Parathyroid adenoma (tissue), 2 donors: ENCODE measurements at regions not wholly inside any gene's neighbourhood (a gene's known extent, or its start where the extent isn't known, plus 50 kb on each side); places are given as distances from the start of the nearest gene placed in this dataset.

ENCODE experiments used
- H2AFZ ChIP-seq: fragments of 300-600 bp; sonication (generic); one replicate; pipeline ENCODE4 v1.7.0; 2017; ENCODE audit warnings: antibody characterized with exemption, mild to moderate bottlenecking
- H3K27ac ChIP-seq: fragments of 300-600 bp; sonication (generic); one replicate; pipeline ENCODE4 v1.7.0; 2017
- H3K27me3 ChIP-seq: fragments of 300-600 bp; sonication (generic); one replicate; pipeline ENCODE4 v1.7.0; 2017; ENCODE audit warnings: low read length; ENCODE audit not compliant: control insufficient read depth, insufficient read depth
- H3K36me3 ChIP-seq: fragments of 300-600 bp; sonication (generic); one replicate; pipeline ENCODE4 v1.7.0; 2017; ENCODE audit warnings: low read length; ENCODE audit not compliant: control insufficient read depth, insufficient read depth
- H3K4me1 ChIP-seq: fragments of 300-600 bp; sonication (generic); one replicate; pipeline ENCODE4 v1.7.0; 2017; ENCODE audit warnings: control low read depth
- H3K4me2 ChIP-seq: fragments of 300-600 bp; sonication (generic); one replicate; pipeline ENCODE4 v1.7.0; 2017; ENCODE audit warnings: low read length
- H3K4me3 ChIP-seq: fragments of 300-600 bp; sonication (generic); one replicate; pipeline ENCODE4 v1.7.0; 2017; ENCODE audit warnings: low read depth, low read length
- H3K79me2 ChIP-seq: fragments of 300-600 bp; sonication (generic); one replicate; pipeline ENCODE4 v1.7.0; 2017; ENCODE audit warnings: control low read depth
- H3K9ac ChIP-seq: fragments of 300-600 bp; sonication (generic); one replicate; pipeline ENCODE4 v1.7.0; 2017; ENCODE audit warnings: mild to moderate bottlenecking
- H3K9me3 ChIP-seq: fragments of 300-600 bp; sonication (generic); one replicate; pipeline ENCODE4 v1.7.0; 2017; ENCODE audit warnings: low read length; ENCODE audit not compliant: control insufficient read depth
- CTCF ChIP-seq: fragments of 300-600 bp; sonication (generic); IDR thresholded peaks from one replicate; pipeline ENCODE4 v1.7.0; 2017; ENCODE audit warnings: antibody characterized with exemption, mild to moderate bottlenecking
- donor health status: primary hyperparathyroidism.

- Histone ChIP-seq H2AFZ (no peak overlapping the region), H3K27ac (no peak overlapping the region), H3K27me3 (no peaks in the 10 kb centered on the region), H3K4me1 (no peaks in the 10 kb centered on the region), H3K9ac (no peak overlapping the region), H3K79me2 (no peaks in the 10 kb centered on the region), H3K4me2 (no peak overlapping the region), H3K9me3 (no peaks in the 10 kb centered on the region), H3K4me3 (no peak overlapping the region), H3K36me3 (no peaks in the 10 kb centered on the region)
- no peak for TF ChIP-seq CTCF
Measured at GRCh38 chr14:86525673-86526072, 995.7 kb downstream of the FLRT2 start.

DNA sequence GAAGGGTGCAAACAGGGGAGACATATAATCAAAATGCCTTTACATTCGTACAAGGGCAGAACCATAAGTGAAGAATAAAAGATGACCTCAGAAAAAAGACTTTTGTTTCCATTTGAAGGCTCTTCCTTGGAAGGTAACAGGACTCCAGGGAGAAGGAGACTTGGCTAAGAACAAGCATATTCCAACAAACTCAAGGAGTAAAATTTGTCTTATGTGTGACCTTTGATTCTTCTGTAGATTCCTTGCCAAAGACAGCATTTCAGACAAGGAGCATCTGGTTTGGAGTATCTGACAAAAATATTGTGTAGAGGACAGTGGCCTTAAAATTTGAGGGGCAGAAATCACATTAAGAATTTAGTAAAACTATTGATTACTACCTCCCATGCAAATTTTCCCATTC is 991.9 kb downstream of the FLRT2 start:
- H3K4me1 ChIP-seq, result no peaks in the 10 kb centered on the region
- H2AFZ ChIP-seq, result no peak overlapping the region
- no peak overlapping the region for H3K4me2 ChIP-seq
- TF ChIP-seq CTCF, result no peak
- H3K9ac ChIP-seq, result no peak overlapping the region
- H3K79me2 ChIP-seq, result no peaks in the 10 kb centered on the region
- H3K9me3 ChIP-seq, result no peaks in the 10 kb centered on the region
- H3K36me3 ChIP-seq, result no peaks in the 10 kb centered on the region
- H3K27me3 ChIP-seq, result no peaks in the 10 kb centered on the region
- no peak overlapping the region for H3K4me3 ChIP-seq
- no peak overlapping the region for H3K27ac ChIP-seq

DNA sequence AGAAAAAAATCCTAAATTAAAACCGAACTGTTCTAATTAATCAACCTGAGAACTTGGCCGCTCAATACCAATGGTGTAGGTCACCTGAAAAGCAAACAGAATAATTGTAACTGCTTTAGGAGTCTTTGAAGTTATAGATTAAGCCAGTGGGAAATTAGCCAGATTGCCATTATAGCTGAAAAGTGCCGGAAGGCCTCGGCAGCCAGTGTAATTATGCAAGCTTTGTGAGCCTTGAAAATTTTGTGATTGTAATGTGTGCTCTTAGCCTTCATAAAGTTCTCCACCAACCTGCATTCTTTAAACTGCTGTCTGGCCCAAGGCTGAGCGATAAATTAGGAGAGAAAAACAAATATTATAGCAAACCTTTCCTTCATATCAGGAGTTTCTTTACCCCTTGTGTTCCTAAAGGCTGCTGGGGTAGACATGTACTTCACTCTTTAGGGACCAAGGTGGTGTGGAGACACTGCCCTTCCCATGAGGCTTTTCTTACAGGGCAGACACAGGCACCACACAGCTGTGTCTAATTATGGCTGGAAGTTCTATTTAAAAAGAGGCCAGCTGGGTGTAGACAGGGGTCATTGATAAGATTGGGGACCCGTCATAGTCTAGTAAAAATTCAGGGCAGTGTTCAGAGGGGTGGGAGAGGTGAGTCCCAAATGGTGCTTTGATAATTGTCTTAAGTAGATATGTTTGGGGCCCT is 991.2 kb downstream of the FLRT2 start:
- H3K4me3 ChIP-seq, result no peak overlapping the region
- H3K4me2 ChIP-seq, result no peak overlapping the region
- H3K9me3 ChIP-seq, result no peaks in the 10 kb centered on the region
- H3K27ac ChIP-seq, result no peak overlapping the region
- H3K4me1 ChIP-seq, result no peaks in the 10 kb centered on the region
- no peaks in the 10 kb centered on the region for H3K79me2 ChIP-seq
- H3K9ac ChIP-seq, result no peak overlapping the region
- no peaks in the 10 kb centered on the region for H3K27me3 ChIP-seq
- no peak overlapping the region for H2AFZ ChIP-seq
- TF ChIP-seq CTCF, result no peak
- no peaks in the 10 kb centered on the region for H3K36me3 ChIP-seq

DNA sequence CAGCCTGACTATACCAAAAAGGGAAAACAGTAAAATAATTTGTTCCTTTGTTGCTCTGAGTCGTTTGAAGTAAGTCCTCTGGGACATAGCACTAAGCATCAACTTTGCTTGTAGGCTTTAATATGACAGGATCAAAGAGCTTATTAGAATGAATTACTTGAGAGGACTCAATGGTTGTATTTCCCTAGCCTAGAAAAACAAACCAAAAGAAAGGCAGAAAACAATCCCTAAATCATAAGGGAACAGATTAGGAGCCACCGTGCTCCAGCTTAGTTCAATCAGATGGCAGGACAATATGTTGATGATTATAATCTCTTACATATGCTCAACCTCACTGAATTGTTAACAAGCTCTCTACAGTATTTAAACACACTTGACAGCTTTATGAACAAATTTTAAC is 988.4 kb downstream of the FLRT2 start:
- no peaks in the 10 kb centered on the region for H3K27me3 ChIP-seq
- no peak overlapping the region for H3K4me3 ChIP-seq
- no peaks in the 10 kb centered on the region for H3K79me2 ChIP-seq
- no peaks in the 10 kb centered on the region for H3K9me3 ChIP-seq
- H2AFZ ChIP-seq, result no peak overlapping the region
- H3K36me3 ChIP-seq, result no peaks in the 10 kb centered on the region
- no peak overlapping the region for H3K9ac ChIP-seq
- no peaks in the 10 kb centered on the region for H3K4me1 ChIP-seq
- H3K4me2 ChIP-seq, result no peak overlapping the region
- no peak overlapping the region for H3K27ac ChIP-seq
- no peak for TF ChIP-seq CTCF

- Histone ChIP-seq H3K9ac (no peak overlapping the region), H3K36me3 (no peaks in the 10 kb centered on the region), H3K79me2 (no peaks in the 10 kb centered on the region), H3K4me3 (no peak overlapping the region), H3K27me3 (no peaks in the 10 kb centered on the region), H3K27ac (no peak overlapping the region), H2AFZ (no peak overlapping the region), H3K4me1 (no peaks in the 10 kb centered on the region), H3K9me3 (no peaks in the 10 kb centered on the region), H3K4me2 (no peak overlapping the region)
- TF ChIP-seq CTCF, result no peak
Measured at GRCh38 chr14:86515195-86515594, 985.3 kb downstream of the FLRT2 start.
